ENCODE measurements at regions not wholly inside any gene's neighbourhood (a gene's known extent, or its start where the extent isn't known, plus 50 kb on each side); places are given as distances from the start of the nearest gene placed in this dataset.

DNA sequence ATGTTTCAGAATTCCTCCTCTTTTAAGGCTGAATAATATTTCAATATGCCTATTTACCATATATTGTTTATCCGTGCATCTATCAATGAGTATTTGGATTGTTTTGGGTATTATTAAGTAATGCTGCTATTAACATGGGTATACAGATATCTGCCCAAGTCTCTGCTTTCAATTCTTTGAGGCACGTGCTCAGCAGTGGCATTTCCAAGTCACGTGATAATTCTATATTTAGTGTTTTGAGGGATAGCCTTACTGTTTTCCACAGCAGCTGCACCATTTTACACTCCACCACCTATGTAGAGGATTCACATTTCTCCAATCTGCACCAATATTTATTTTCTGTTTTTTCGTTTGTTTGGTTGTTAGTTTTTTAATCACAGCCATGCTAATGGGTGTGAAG, 636.8 kb upstream of the ANKRD30A start:
- Histone ChIP-seq H3K4me3 (ENCODE audit: low read length) (no peak overlapping the region), H4K20me1 (ENCODE audit: insufficient read depth, low read length) (no peaks in the 10 kb centered on the region), H3K9me3 (ENCODE audit: insufficient read depth, low read length) (no peaks in the 10 kb centered on the region), H3K4me2 (ENCODE audit: low read length) (no peak overlapping the region), H3K27ac (ENCODE audit: low read length) (no peak overlapping the region), H3K4me1 (ENCODE audit: low read length) (no peaks in the 10 kb centered on the region), H3K36me3 (replicated peaks; ENCODE audit: low read depth, low read length) (no peaks in the 10 kb centered on the region), H2AFZ (ENCODE audit: low read depth, low read length) (no peak overlapping the region), H3K79me2 (ENCODE audit: low read length) (no peaks in the 10 kb centered on the region), H3K27me3 (ENCODE audit: low read depth, low read length) (no peaks in the 10 kb centered on the region), H3K9ac (ENCODE audit: low read length) (no peak overlapping the region)
- TF ChIP-seq, protein P1, sequence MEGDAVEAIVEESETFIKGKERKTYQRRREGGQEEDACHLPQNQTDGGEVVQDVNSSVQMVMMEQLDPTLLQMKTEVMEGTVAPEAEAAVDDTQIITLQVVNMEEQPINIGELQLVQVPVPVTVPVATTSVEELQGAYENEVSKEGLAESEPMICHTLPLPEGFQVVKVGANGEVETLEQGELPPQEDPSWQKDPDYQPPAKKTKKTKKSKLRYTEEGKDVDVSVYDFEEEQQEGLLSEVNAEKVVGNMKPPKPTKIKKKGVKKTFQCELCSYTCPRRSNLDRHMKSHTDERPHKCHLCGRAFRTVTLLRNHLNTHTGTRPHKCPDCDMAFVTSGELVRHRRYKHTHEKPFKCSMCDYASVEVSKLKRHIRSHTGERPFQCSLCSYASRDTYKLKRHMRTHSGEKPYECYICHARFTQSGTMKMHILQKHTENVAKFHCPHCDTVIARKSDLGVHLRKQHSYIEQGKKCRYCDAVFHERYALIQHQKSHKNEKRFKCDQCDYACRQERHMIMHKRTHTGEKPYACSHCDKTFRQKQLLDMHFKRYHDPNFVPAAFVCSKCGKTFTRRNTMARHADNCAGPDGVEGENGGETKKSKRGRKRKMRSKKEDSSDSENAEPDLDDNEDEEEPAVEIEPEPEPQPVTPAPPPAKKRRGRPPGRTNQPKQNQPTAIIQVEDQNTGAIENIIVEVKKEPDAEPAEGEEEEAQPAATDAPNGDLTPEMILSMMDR (IDR thresholded peaks at IDR 0.05; ENCODE audit: low read depth, low read length): no peak
- no peak for TF ChIP-seq EZH2phosphoT487 (IDR thresholded peaks at IDR 0.05; ENCODE audit: low read depth)

DNA sequence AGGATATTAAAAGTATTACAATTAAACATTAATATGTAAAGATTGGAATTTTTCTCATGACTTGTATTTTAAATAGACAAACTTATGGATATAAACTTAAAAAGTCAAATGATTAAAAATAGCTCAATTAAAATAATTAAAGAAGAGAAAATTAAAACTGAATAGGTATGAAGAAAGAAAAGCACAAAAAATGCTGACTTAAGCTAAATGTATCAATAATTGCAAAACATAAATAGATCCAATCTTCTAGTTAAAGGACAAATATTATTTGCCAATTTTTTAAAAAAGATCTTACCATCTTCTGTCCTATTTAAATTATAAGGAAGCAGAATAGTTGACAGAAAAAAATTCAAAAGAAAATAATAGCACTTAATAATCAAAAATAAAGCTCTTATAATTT, 646.3 kb upstream of the ANKRD30A start:
- no peak overlapping the region for H3K4me2 ChIP-seq (ENCODE audit: low read length)
- H3K9ac ChIP-seq (ENCODE audit: low read length): no peak overlapping the region
- no peaks in the 10 kb centered on the region for H4K20me1 ChIP-seq (ENCODE audit: insufficient read depth, low read length)
- no peaks in the 10 kb centered on the region for H3K27me3 ChIP-seq (ENCODE audit: low read depth, low read length)
- H3K4me3 ChIP-seq (ENCODE audit: low read length): no peak overlapping the region
- H3K27ac ChIP-seq (ENCODE audit: low read length): no peak overlapping the region
- no peak for TF ChIP-seq EZH2phosphoT487 (IDR thresholded peaks at IDR 0.05; ENCODE audit: low read depth)
- TF ChIP-seq, protein P1 (IDR thresholded peaks at IDR 0.05; ENCODE audit: low read depth, low read length): no peak
- H3K4me1 ChIP-seq (ENCODE audit: low read length): no peaks in the 10 kb centered on the region
- H3K9me3 ChIP-seq (ENCODE audit: insufficient read depth, low read length): no peaks in the 10 kb centered on the region
- no peaks in the 10 kb centered on the region for H3K36me3 ChIP-seq (replicated peaks; ENCODE audit: low read depth, low read length)
- H2AFZ ChIP-seq (ENCODE audit: low read depth, low read length): no peak overlapping the region
- H3K79me2 ChIP-seq (ENCODE audit: low read length): no peaks in the 10 kb centered on the region

DNA sequence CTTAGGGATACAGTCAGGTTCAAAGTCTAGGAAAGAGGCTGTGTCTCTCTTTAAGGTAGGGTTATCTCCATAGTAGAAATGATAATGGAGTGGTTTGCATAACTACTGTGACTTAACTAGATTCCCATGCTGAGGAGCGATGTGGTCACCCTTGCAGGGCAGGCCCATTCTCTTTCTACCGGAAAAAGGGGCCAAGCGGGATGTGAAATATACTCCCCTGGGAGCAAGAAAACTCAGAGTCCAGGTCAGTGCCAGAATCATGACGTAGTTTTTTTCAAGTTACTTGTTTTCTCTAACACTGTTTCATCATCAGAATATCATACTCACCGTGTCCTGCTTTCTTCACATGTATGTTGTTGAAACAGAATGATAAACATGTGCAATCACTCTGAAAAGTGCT, 649.0 kb upstream of the ANKRD30A start:
- Histone ChIP-seq H2AFZ (ENCODE audit: low read depth, low read length) (no peak overlapping the region), H3K27ac (ENCODE audit: low read length) (no peak overlapping the region), H3K4me1 (ENCODE audit: low read length) (no peaks in the 10 kb centered on the region), H4K20me1 (ENCODE audit: insufficient read depth, low read length) (no peaks in the 10 kb centered on the region), H3K79me2 (ENCODE audit: low read length) (no peaks in the 10 kb centered on the region), H3K4me2 (ENCODE audit: low read length) (no peak overlapping the region), H3K27me3 (ENCODE audit: low read depth, low read length) (no peaks in the 10 kb centered on the region), H3K9ac (ENCODE audit: low read length) (no peak overlapping the region), H3K9me3 (ENCODE audit: insufficient read depth, low read length) (no peaks in the 10 kb centered on the region), H3K4me3 (ENCODE audit: low read length) (no peak overlapping the region), H3K36me3 (replicated peaks; ENCODE audit: low read depth, low read length) (no peaks in the 10 kb centered on the region)
- TF ChIP-seq, protein P1 (IDR thresholded peaks at IDR 0.05; ENCODE audit: low read depth, low read length): no peak
- TF ChIP-seq EZH2phosphoT487 (IDR thresholded peaks at IDR 0.05; ENCODE audit: low read depth): no peak

DNA sequence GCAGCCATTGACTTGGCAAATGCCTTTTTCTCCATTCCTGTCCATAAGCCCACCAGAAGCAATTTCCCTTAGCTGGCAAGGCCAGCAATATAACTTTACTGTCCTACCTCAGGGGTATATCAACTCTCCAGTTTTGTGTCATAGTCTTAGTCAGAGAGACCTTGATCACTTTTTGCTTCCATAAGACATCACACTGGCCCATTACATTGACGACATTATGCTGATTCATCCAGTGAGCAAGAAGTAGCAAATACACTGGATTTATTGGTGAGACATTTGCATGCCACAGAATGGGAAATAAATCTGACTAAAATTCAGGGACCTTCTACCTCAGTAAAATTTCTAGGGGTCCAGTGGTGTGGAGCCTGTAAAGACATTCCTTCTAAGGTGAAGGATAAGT, 649.7 kb upstream of the ANKRD30A start:
- Histone ChIP-seq H3K4me1 (ENCODE audit: low read length) (no peaks in the 10 kb centered on the region), H3K4me2 (ENCODE audit: low read length) (no peak overlapping the region), H3K9ac (ENCODE audit: low read length) (no peak overlapping the region), H3K27ac (ENCODE audit: low read length) (no peak overlapping the region), H3K79me2 (ENCODE audit: low read length) (no peaks in the 10 kb centered on the region), H2AFZ (ENCODE audit: low read depth, low read length) (no peak overlapping the region), H3K27me3 (ENCODE audit: low read depth, low read length) (no peaks in the 10 kb centered on the region), H4K20me1 (ENCODE audit: insufficient read depth, low read length) (no peaks in the 10 kb centered on the region), H3K4me3 (ENCODE audit: low read length) (no peak overlapping the region), H3K36me3 (replicated peaks; ENCODE audit: low read depth, low read length) (no peaks in the 10 kb centered on the region), H3K9me3 (ENCODE audit: insufficient read depth, low read length) (no peaks in the 10 kb centered on the region)
- TF ChIP-seq, protein P1 (IDR thresholded peaks at IDR 0.05; ENCODE audit: low read depth, low read length): no peak
- no peak for TF ChIP-seq EZH2phosphoT487 (IDR thresholded peaks at IDR 0.05; ENCODE audit: low read depth)

Measured in OCI-LY3 (cell line).